ENCODE measurements at regions not wholly inside any gene's neighbourhood (a gene's known extent, or its start where the extent isn't known, plus 50 kb on each side); places are given as distances from the start of the nearest gene placed in this dataset.

GRCh38 chr20:24043294-24043693 lies 54.7 kb upstream of the GGTLC1 start:
- no peak for TF ChIP-seq CTCF (IDR thresholded peaks at IDR 0.05)
- no peak for TF ChIP-seq POLR2A (IDR thresholded peaks at IDR 0.05)
